Spleen (tissue), 7 donors: ENCODE measurements at regions not wholly inside any gene's neighbourhood (a gene's known extent, or its start where the extent isn't known, plus 50 kb on each side); places are given as distances from the start of the nearest gene placed in this dataset.

Experiments
- POLR2A ChIP-seq, 3 donors: fragments of 450-650 bp; IDR thresholded peaks; one replicate each; pipeline ENCODE4 v1.5.1; 2017; ENCODE audit warnings: antibody characterized with exemption in 3 of 3, mild to moderate bottlenecking in 1 of 3
- POLR2AphosphoS5 ChIP-seq, 3 donors: sonication (generic); formaldehyde crosslinking; IDR thresholded peaks; one replicate each; pipeline ENCODE4 v1.5.1; 2017; ENCODE audit warnings: antibody characterized with exemption in 3 of 3
- TF ChIP-seq, protein P1 (sequence below), 11 experiments: fragments of 200-600 bp in 7 of 11; fragments of 450-650 bp in 4 of 11; sonication (generic) in 4 of 11; IDR thresholded peaks in 8 of 11; conservative IDR thresholded peaks in 3 of 11; 1 replicate in 7 of 11; 2 replicates in 4 of 11; pipeline versions ENCODE4 v1.4.0 to v1.8.0; 2016 to 2021; ENCODE audit warnings: antibody characterized with exemption in 11 of 11, inconsistent platforms in 4 of 11, mild to moderate bottlenecking in 1 of 11
- donor health status: DM: no; HTN: no; CAD: no; lungs with moderate emphysema.
- donor health status: DM: no; HTN: no; CAD: no.
- donor health status: DM: no; HTN: no; CAD: no.

DNA sequence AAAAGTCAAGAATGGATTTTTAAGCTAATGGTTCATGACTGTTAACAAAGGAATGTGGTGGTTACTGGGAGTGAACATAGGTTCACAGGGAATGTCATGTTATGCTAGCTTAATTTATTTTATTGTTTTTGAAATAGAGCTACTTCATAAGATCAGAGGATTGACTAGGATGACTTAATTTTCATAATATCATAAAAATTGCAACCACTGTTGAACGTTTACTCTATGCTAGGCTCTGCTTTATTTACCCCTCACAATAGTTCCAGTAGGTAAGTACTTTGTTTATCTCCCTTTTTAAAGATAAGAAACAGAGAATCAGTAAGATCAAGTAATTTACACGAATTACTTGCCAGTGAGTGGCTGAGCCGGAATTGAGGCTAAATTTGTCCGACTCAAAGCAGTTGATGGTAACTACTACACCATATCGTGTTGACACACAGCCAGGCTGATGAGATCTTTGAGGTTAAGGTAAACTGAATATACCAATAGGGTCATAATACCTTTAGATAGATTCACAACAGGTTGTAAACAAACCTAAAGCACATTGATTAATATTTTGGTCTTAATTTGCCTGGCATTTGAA is 194.6 kb upstream of the CITED2 start:
- TF ChIP-seq, protein P1, sequence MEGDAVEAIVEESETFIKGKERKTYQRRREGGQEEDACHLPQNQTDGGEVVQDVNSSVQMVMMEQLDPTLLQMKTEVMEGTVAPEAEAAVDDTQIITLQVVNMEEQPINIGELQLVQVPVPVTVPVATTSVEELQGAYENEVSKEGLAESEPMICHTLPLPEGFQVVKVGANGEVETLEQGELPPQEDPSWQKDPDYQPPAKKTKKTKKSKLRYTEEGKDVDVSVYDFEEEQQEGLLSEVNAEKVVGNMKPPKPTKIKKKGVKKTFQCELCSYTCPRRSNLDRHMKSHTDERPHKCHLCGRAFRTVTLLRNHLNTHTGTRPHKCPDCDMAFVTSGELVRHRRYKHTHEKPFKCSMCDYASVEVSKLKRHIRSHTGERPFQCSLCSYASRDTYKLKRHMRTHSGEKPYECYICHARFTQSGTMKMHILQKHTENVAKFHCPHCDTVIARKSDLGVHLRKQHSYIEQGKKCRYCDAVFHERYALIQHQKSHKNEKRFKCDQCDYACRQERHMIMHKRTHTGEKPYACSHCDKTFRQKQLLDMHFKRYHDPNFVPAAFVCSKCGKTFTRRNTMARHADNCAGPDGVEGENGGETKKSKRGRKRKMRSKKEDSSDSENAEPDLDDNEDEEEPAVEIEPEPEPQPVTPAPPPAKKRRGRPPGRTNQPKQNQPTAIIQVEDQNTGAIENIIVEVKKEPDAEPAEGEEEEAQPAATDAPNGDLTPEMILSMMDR (IDR thresholded peaks at IDR 0.05 in 8 of 11, conservative IDR thresholded peaks at IDR 0.05 in 3 of 11): no peak
- no peak for TF ChIP-seq POLR2A (IDR thresholded peaks at IDR 0.05)
- TF ChIP-seq POLR2AphosphoS5 (IDR thresholded peaks at IDR 0.05): no peak
